ENCODE measurements at regions not wholly inside any gene's neighbourhood (a gene's known extent, or its start where the extent isn't known, plus 50 kb on each side); places are given as distances from the start of the nearest gene placed in this dataset.

DNA sequence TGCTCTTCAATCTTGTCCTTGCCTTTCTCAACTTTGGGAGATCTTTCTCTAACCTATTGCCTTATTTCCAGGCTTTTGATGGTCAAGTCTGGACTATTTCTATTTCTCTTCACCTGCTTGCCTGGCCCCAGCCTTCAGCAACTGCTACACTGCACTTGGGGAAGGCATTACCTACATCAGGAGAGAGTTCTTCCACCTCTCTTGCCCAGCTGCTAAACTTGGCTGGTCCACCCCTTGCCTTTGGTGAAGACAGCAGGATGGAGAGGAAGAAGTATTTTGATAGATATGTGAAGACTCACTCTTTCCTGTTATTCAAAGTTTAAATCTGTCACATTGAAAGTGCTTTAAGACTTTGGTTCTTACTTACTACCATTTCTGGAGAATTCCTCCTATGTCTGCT lies 574.8 kb downstream of the ZPLD1 start:
- TF ChIP-seq, protein P1, sequence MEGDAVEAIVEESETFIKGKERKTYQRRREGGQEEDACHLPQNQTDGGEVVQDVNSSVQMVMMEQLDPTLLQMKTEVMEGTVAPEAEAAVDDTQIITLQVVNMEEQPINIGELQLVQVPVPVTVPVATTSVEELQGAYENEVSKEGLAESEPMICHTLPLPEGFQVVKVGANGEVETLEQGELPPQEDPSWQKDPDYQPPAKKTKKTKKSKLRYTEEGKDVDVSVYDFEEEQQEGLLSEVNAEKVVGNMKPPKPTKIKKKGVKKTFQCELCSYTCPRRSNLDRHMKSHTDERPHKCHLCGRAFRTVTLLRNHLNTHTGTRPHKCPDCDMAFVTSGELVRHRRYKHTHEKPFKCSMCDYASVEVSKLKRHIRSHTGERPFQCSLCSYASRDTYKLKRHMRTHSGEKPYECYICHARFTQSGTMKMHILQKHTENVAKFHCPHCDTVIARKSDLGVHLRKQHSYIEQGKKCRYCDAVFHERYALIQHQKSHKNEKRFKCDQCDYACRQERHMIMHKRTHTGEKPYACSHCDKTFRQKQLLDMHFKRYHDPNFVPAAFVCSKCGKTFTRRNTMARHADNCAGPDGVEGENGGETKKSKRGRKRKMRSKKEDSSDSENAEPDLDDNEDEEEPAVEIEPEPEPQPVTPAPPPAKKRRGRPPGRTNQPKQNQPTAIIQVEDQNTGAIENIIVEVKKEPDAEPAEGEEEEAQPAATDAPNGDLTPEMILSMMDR (IDR thresholded peaks at IDR 0.05; ENCODE audit: low read depth, low read length): no peak
- TF ChIP-seq, protein P2, sequence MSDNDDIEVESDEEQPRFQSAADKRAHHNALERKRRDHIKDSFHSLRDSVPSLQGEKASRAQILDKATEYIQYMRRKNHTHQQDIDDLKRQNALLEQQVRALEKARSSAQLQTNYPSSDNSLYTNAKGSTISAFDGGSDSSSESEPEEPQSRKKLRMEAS (IDR thresholded peaks at IDR 0.05; ENCODE audit: low read depth, low read length): no peak
- no peak for TF ChIP-seq POLR2A (IDR thresholded peaks at IDR 0.05; ENCODE audit: extremely low read depth, insufficient read length)

All from NB4 (cell line).